ENCODE measurements at regions not wholly inside any gene's neighbourhood (a gene's known extent, or its start where the extent isn't known, plus 50 kb on each side); places are given as distances from the start of the nearest gene placed in this dataset.
"Not testable (repeated sequence)": the region's sequence is repeated elsewhere in the genome, so short reads cannot be mapped to it uniquely, and the experiment has no call there.

DNA sequence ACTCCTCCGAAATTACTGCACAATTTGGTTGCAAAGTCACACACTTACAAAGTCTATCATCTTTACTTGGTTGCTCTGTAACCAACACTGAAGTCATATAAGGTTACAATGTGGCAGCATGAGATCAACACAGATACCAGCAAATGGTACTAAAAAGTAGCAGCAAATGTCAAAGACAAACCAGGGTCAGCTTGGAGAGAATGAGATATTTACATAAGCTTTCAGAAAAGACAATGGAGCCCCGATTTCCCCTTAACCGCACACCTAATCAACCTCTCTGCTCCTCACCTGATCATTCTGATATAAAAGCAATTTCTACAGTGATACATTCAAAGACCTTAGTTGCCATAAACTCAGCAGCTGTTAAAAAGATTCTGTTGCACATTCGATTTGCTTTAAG, 76.4 kb upstream of the FOXN3 start:
- DNase-seq (ENCODE audit: low read depth in 2 of 2), result no peak

DNA sequence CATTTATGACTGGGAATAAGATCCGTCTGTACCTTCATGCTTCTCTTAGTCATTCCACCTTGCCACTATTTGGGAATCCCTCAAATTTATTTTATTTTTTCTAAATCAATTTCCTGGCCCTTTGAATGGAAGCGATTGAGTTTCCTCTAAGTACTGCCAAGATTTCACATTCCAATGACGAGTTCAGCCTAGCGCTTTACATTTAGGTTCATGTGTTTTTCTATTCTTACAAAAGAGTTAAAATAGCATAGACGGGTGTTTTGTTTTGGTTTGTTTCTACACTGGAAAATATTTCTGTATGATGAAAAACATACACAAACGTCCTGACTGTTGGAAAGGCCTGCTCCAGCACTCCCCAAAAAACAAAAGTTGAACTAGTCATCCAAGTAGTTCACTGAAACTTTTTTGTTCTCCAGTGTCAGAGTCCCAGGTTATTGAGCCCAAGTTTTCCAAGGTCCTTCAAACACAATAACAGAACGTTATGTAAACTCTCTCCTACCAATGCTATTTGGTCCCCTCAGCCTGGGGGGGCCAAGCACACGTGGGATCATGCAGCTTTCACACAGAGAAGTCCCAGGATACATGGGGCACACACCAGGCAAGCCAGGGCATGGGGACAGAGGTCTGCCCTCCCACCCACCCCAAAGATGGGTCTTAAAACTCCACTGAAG, 74.8 kb upstream of the FOXN3 start:
- DNase-seq (ENCODE audit: low read depth in 2 of 2), result no peak

DNA sequence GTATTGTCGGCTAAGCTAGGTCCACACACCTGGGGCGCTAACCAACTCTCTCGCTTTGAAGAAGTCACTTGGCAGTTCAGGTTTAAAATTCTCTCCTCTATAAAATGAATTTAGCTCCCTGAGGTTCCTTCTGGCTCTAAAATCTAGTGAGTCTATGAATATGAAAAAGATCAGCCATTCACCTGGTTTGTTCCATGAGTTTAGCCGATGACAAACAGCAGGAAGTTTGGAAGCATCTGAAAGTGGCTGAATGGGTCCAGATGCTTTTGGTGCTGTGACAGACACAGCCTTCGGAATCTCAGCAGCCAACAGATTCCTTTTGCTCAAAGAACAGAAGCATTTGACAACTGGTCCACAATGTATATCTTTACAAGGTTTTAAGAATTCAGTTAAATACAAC, 73.4 kb upstream of the FOXN3 start:
- DNase-seq (ENCODE audit: low read depth in 2 of 2), result no peak

DNA sequence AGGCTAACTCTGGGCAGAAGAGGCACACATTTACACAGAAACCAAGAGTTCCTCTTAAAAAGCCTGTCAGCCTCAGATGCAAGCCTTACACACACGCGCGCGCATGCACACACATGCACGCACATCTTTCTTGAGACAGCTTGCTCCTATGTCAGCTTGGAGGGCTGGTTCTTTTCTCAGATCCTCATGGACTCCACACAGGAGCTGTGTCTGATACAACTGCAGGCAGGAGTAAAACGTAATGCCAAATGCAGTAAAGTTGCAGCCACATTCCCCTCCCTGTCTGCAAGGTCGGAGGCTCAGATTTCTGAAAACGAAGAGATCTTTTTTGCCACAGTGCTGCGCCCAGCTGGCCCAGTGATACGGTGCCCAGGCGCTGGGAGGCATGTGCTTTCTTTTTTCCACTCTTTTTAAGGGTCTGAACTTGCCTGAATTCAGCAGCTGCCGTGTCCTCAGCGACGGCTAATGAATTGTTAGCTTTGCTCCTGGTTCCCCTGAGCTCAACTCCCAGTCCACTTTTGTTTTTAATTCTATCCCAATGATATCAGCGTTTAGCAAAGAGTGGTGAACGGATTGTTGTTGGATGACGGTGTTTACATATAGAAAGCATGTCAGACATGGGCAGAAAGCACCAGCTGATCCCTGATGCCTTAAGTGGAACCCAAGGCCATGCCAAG, 72.9 kb upstream of the FOXN3 start:
- DNase-seq (ENCODE audit: low read depth in 2 of 2), result no peak

DNA sequence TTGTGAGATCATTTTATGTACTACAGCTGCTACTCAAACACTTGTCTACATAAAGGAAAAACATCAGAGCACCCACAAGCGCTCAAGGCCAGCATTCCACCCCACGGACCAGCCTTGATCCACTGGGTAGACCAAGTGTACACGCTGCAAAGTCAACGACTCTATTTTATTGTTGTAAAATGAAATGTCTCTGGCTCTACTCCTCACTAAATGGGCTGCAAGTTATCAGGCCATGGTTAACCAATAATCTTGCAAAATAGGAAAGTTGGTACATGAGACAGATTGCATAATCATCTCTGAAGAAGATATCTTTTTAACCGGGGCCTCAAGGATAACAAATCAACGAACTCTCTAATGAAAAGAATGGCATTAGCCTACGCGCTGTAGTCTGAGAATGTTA, 69.9 kb upstream of the FOXN3 start:
- DNase-seq (ENCODE audit: low read depth in 2 of 2), result no peak

DNA sequence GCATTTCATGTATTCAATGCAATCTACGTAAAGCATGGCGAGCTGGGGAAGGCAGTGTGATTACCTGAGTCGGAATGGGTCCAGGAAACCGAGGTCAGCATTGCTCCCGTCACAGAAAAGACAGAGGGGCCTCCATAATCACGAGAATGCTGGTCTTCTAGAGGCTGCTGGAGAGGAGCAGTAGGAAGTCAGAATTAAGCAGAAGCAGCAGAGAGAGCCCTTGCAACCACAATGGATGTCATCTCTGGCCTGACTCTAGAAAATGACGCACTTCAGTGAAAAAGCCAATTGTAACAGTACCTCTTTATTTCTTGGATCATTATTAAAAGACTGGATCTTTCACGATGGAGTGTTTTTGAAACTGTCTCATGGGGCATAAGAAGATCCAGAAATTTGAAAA, 69.5 kb upstream of the FOXN3 start:
- DNase-seq (ENCODE audit: low read depth in 2 of 2), result no peak

DNA sequence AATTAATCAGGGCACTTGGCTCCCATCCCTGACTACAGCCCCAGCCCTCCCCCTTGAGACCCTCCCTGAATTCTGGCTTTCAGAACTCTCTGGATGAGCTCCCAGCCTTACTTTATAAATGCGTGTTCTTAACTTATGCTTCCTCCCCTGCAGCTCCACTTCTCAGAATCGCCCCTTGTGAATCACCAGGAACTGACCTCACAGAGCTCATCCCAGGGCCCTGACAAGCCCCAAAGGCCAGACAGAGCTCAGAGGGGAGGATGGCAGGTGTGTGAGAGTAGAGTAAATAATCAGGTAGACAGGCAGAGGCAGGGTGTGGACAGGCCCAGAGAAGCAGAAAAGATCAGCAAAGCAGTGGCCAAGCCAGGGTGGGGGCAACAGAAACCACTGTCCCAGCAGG, 68.2 kb upstream of the FOXN3 start:
- no peak for DNase-seq (ENCODE audit: low read depth in 2 of 2)

DNA sequence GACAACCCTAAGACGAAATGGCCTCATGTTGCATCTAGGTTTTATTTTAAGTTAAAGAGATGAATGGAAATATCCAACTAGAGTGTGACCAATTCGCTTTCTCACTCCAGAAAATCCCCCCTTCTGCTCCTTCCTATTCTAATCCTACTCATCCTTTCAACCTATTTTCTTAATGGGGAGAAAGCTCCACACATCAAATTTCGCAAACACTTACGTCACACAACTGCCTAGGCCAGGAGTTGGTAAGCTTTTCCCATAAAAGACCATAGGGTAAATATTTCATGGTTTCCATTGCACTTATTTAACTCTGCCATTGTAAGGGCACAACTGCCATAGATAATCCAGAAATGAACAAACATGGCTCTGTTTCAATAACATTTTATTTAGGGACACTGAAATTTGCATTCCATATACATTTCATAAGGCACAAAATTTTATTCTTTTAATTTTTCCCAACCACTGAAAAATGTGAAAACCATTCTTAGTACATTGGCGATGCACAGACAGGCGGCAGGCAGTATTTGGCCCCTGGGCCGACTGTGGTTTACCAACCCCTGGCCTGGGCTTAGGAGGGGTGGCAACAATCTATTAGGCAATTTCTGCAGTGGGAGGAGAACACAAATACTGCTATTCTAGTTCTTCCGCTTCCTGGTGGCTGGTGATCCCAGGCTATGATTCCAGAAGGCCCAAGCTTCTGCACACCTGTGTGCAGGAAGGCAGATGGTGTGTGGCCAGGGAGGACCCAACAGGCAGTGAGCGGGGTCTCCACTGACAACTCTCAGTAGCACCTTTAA, 67.2 kb upstream of the FOXN3 start:
- no peak for DNase-seq (ENCODE audit: low read depth in 2 of 2)

DNA sequence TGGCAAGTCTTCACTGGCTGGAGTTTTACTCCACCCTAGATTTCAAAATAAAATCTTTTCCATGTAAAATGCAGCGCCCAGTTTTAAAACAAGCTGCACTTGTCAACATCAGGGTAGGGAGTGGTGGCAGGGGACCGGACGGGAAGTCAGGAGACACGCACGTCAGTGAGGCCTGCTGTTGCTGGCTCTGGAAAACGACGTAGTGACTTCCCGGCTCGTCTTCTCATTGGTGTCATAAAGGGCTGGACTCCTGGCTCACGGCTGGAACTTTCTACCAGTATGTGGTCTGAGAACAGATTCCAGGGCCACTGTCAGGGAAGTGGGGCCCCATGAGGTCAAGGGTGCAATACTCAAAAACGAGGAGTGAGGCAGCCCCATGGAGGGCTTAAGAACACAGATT, 64.2 kb upstream of the FOXN3 start:
- no peak for DNase-seq (ENCODE audit: low read depth in 2 of 2)

DNA sequence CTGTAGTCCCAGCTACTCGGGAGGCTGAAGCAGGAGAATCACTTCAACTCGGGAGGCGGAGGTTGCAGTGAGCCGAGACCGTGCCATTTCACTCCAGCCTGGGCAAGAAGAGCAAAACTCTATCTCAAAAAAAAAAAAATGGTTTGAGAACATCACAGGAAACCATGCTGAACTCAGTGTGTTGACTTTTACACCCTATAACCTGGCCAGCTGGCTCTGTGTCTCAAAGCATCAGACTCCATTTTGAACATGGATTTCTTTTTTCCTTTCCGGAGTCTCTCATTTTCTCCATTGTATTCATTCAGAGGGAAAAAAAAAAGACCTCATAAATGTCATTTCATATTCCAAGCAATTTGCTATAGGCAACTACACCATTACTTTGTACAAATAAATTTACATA, 63.2 kb upstream of the FOXN3 start:
- DNase-seq (ENCODE audit: low read depth in 2 of 2), result no peak

DNA sequence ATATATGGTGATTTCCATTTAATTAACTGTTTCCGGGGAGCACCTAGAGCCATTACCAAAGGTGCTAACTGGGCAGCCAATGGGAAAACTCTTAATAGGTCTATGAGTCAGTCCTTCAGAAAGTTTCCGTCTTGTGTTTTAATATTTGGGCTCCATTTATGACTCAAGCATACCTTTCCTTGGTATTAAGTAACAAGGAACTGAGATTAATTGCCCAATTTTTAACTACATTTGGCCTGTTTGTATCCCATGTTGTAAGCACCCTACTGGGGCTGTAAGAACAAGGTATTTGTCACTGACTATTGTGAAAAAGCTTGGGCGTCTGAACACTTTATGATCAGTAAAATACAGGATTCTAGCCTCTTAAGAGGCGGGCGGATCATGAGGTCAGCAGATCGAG, 62.8 kb upstream of the FOXN3 start:
- DNase-seq (ENCODE audit: low read depth in 2 of 2), result no peak

DNA sequence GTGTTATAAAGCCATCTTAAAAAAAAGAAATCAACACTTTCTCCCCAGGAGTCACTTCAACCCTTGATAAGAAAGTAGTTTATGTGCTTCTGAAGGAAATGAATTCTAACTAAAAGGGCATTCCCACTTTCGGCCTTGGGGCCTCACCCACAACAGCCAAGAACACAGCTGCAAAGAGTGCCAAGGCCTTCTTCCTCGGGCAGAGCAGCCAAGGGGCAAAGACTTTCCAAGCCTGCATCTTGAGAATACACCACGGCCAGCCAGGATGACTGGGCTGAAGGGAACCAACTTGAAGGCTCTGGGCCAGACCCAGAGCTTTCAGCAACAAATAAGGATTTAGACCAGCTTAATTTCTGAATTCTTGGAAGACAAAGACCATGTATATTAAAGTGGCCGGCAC, 60.4 kb upstream of the FOXN3 start:
- no peak for DNase-seq (ENCODE audit: low read depth in 2 of 2)

DNA sequence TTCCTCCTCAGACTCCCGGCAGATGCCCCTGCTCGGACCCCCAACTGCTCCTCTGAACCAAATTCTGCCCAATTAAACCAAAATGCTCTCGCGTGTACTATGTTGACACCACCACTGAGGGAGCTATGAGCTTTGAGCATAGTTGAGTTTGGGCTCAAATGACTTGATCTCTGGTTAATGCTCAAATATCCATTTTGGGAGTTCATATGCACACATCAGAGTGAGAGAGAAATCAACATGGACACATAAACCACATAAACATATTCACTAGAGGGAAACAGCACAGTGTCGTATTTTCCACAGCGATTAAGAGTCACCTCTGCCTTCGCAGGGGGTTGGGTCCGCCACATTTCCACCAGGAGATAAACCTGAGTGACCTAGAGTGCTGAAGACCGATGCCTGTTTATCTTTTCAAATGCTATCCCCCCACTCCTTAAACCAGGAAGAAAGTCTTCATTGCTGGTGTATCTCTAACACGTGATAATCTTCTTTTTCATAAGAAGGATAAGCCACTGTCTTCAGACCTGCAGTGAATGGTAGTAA, 59.4 kb upstream of the FOXN3 start:
- DNase-seq (ENCODE audit: low read depth in 2 of 2), result no peak

DNA sequence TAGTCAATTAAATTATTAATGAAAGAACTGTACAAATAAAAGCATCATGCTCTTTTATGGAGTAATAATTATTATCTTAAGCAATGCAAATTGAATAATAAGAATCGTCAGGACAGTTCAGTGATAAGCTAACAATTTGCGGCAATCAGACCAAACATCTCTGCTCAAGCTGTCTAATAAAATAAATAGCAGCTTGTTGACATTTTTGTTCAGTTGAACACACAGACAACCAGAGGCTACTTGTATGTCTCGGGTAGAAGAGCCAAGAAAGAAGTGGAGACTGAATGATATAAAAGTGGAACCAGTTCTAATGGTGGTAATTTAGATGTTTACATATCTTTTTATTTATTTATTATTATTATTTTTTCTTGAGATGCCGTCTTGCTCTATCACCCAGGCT, 57.4 kb upstream of the FOXN3 start:
- no peak for DNase-seq (ENCODE audit: low read depth in 2 of 2)

DNA sequence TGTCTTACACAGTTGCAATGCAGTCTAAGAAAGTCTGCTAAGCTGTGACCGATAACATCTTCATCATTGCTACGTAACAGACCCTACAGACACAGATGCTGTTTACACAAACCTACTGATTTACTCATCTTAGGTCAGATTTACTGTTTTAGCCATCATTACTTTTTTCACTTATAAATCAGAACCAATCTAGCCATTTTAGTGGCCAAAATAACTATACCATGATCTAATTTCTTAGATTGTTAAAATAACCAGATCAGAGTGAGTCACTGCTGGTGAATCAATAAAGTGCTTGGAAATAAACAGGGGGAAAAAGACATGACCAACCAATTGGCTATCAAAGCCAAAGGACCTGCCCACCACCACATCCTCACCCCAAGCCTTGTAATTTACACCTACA, 57.0 kb upstream of the FOXN3 start:
- DNase-seq (ENCODE audit: low read depth in 2 of 2), result no peak

DNA sequence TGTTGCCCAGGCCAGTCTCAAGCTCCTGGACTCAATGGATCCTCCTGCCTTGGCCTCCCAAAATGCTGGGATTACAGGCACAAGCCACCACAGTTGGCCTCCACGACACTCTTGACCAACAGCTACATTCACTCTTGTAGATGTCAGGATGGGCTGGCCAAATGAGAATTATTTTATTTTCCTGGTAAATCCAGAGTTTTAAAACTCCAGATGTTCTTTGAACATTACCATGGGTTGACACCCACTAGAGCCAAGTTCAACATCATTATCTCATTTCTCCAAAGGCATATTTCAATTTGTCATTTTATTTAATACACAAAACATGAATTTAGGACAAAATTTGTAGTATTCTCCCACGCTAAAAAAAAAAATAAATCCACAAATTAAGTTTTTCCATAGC, 56.5 kb upstream of the FOXN3 start:
- DNase-seq (ENCODE audit: low read depth in 2 of 2), result no peak

DNA sequence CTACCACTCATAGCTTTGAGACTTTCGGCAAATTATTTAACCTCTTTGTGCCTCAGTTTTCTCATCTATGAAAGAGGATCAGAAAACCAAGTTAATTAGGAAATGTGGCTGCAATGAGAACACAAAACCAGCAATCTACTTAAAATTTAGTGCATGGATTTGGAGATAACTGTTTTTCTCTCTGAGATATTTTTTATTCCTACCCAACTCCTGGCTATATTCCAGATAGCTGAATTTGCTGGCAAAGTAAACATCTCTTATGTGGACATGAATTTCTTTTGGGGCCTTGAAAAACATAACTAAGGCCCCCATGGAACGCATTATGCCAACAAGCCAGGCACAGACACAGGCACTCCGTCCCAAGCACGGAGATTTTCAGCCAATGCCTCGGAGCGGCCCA, 53.4 kb upstream of the FOXN3 start:
- DNase-seq (ENCODE audit: low read depth in 2 of 2), result no peak

DNA sequence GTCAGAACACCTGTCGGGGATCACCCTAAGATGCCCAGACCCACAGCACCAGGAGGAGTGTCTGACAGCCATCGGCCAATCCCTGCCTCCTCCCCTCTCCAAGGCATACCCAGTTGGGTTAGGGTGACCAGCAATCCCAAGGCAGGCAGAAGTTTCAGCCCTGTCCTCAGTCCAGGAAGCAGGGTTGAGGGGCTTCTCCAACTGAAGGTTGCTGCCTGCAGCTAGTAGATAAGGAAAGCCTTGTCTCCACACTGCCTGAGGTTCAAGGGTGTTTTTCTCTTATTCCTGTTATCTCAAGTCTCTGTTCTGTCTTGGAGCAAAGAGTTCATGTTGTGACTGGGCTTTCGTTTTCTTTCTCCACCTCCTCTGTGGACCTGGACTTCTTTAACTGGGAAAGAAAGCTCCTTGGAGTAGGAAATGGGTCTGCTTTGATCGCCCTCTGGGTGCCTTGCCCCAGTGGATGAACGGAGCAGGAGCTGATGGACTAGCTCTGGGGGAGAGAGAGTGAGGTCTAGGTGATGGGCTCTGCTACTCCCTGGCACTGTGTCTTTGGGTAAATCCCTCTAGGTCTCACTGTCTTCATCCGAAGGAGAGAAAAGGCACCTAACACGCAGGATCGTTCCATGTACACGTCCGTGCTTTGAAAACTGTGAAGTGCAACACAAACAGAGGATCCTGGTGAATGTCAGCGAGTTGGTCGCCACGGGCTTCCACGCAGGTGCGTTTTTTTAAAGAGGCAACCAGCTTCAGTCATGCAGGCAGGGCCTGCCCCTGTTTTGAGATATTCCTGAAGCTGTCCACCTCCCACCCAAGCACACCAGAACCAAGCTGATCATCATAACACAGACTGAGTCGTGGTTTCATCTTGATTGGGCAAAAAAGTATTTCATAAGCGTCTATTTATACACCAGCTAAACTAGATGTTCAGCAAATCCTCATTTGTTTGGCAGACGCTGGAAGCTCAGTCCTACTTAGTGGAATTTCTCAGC, 52.5 kb upstream of the FOXN3 start:
- DNase-seq (ENCODE audit: low read depth in 2 of 2), result no peak

DNA sequence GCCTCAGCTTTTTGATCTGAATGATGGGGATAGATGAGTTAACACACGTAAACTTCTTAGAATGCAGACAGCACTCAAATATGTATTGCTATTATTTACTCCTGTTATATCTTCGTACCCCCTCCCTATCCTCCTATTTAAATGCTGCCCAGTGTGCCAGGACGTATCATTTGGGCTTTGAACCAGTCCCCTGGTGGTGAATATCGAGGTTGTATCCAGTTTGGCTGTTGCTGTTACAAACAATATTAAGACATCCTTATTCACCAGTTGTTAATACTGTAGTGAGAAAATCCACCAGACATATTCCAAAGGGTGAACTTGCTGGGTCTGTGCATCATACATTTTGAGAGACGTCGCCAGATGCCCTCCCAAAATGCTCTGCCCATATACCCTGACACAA, 51.5 kb upstream of the FOXN3 start:
- no peak for DNase-seq (ENCODE audit: low read depth in 2 of 2)

DNA sequence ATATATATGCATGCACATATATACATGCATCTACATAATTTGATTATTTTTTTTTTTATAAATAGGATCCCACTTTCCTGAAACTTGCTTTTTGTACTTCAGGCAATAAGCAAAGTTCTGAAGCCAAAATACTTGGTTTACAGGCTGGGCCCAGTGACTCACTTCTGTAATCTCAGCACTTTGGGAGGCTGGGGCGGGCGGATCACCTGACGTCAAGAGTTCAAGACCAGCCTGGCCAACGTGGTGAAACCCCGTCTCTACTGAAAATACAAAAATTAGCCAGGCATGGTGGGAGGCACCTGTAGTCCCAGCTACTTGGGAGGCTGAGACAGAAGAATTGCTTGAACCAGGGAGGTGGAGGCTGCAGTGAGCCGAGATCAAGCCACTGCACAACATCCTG, 51.0 kb upstream of the FOXN3 start:
- DNase-seq (ENCODE audit: low read depth in 2 of 2), result not testable (repeated sequence)

DNA sequence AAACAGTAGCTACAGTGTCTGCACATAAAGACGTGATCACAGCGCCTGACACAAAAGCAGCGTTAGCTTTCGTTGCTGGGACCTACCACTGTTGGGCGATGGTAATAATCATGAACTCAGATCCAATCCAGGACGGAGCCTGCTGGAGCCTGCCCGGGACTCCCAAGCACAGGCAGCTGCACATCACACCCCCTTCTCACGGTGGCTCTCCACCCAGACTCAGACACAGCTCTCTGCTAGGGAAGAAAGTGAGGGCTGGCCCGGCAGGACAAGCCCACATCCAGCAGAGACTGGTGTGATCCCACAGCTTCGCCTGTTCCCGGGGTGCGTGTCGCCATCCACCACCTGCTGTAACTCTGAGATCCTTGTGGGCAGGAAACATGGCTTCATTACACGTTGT, 49.9 kb upstream of the FOXN3 start:
- DNase-seq (ENCODE audit: low read depth in 2 of 2), result no peak
